GM23248 (cell line): ENCODE measurements at regions not wholly inside any gene's neighbourhood (a gene's known extent, or its start where the extent isn't known, plus 50 kb on each side); places are given as distances from the start of the nearest gene placed in this dataset.

Experiments
- EZH2 ChIP-seq: fragments of 200-600 bp; sonication (generic); IDR thresholded peaks from 2 replicates; pipeline ENCODE4 v1.6.1; 2018; ENCODE audit warnings: antibody characterized with exemption, mild to moderate bottlenecking; ENCODE audit not compliant: insufficient read depth, poor library complexity, severe bottlenecking
- EZH2phosphoT487 ChIP-seq: fragments of 200-600 bp; sonication (generic); IDR thresholded peaks from 2 replicates; pipeline ENCODE4 v1.6.1; 2018; ENCODE audit warnings: antibody characterized with exemption, moderate library complexity, mild to moderate bottlenecking, low read depth; ENCODE audit not compliant: insufficient read depth

- no peak for TF ChIP-seq EZH2
- no peak for TF ChIP-seq EZH2phosphoT487
These were observed 58.6 kb upstream of the RELN start for GRCh38 chr7:104048055-104048454.
